ENCODE measurements at regions not wholly inside any gene's neighbourhood (a gene's known extent, or its start where the extent isn't known, plus 50 kb on each side); places are given as distances from the start of the nearest gene placed in this dataset.

GRCh38 chr6:51218181-51218580, 399.5 kb downstream of the TFAP2B start:
- TF ChIP-seq CTCF (IDR thresholded peaks at IDR 0.05) (no peak), EZH2 (IDR thresholded peaks at IDR 0.05) (no peak), EZH2phosphoT487 (IDR thresholded peaks at IDR 0.05) (no peak)
